GM19099 (cell line): ENCODE measurements at regions not wholly inside any gene's neighbourhood (a gene's known extent, or its start where the extent isn't known, plus 50 kb on each side); places are given as distances from the start of the nearest gene placed in this dataset.

Experiments used
- POLR2A ChIP-seq: IDR thresholded peaks from 3 replicates; pipeline ENCODE4 v1.6.1; 2011; ENCODE audit warnings: low read depth; ENCODE audit not compliant: insufficient read length; ENCODE audit errors: extremely low read depth

DNA sequence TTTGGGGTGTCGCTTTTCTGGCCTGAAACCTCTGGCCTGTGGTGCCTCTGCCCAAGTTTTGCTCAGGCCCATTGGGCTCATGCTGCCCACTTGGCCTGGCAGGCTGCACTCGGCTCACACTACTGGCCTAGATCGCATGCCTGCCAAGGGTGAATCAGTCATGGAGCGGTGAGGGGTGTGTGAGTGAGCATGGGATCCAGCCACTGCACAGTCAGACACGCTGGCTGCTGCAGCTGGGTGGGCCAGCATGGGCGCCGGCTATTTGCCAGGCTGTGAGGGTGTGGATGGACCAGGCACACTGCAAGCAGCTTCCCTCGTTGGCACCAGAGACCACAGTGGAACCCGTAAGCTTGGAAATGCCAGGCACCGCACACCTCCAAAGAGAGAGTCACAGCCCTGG lies 145.4 kb upstream of the CNR1 start:
- no peak for TF ChIP-seq POLR2A

GRCh38 chr6:88304520-88304919 lies 138.4 kb upstream of the CNR1 start:
- no peak for TF ChIP-seq POLR2A

DNA sequence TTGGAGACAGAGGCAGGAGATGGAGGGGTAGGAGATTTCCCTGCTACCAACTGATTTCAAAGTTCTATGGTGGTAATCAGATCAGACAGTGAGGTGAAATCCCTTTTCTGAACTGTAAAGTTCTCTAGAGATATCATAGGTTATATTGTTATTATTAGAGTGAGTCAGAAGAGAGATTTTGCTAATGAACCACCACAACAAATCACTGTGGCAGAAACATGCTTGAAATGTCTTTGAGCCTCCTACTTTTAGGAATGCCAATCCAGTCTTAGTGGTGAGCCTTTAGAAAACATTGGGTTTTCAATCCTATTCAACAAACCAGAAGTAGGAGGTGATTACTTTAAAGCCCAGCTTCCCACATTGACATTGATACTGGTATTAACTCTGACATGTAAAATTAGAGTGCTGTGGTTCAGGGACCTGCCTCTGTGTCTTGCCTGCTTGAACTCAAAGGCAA lies 136.7 kb upstream of the CNR1 start:
- TF ChIP-seq POLR2A = no peak

DNA sequence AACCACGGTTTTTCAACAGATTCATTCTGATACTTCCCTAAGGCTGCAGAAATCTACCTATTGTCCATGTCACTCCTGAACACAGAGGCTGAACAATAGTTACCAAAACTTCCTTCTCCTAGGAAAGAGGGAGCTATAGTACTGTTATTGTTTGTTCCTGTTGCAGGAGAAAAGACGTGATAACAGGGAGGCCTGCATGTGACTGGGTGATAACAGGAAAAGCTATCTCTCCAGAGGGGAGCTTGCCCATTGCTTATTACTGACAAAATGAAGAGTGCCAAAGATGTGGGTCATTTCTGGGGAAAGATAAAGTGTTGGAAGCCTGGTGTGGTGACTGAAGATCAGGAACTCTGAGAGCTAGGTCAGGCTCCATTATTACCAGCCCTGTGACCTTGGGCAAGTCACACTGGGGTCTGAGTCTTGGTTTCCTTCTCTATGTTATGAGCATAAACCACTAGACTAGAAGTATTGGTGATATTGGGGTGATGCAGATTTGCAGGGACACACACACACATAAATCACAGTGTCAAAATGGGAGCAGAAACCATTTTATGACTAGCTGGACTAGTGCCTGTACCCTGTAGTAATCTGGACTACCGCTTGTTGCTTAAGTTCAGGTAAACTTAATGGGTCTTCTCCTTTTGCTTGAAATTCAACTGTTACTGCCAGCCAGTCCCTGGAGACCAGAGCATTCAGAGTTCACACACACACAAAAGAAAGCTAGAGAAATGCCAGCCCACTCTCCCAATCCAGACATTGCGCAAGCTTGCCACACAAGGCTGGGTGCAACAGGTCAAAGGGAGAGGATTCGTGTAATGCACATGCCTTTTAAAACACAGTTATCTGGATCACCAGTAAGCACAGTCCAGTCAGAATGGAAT lies 136.0 kb upstream of the CNR1 start:
- TF ChIP-seq POLR2A = no peak

GRCh38 chr6:88301256-88301655 lies 135.1 kb upstream of the CNR1 start:
- TF ChIP-seq POLR2A = no peak

- TF ChIP-seq POLR2A = no peak
Observed at GRCh38 chr6:88298066-88298845, 132.1 kb upstream of the CNR1 start.

- TF ChIP-seq POLR2A = no peak
Observed at GRCh38 chr6:88296694-88297093, 130.5 kb upstream of the CNR1 start.

GRCh38 chr6:88295663-88296062 lies 129.5 kb upstream of the CNR1 start:
- TF ChIP-seq POLR2A = no peak

GRCh38 chr6:88294702-88295101 lies 128.6 kb upstream of the CNR1 start:
- TF ChIP-seq POLR2A = no peak

DNA sequence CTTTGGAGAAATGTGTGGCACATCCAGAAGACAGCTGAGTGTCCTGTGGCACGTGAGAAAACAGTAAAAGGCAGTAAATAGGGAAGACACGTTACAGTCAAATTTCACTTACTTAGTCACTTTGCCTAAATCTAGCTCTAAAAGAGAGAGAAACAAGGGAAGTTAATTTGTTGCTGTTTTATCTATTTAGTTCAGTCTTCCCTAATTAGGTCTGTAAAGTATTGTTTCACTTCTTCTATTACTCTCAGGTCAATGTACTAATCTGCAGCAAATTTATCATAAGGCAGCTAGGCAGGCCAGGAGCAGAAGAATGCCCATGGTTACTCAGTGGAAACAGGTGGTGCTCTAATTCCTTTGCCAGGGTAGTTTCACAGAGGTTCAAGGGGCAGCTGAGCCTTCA lies 124.3 kb upstream of the CNR1 start:
- TF ChIP-seq POLR2A = no peak

GRCh38 chr6:88287696-88288095 lies 121.5 kb upstream of the CNR1 start:
- TF ChIP-seq POLR2A = no peak

GRCh38 chr6:88276331-88276730 lies 110.2 kb upstream of the CNR1 start:
- no peak for TF ChIP-seq POLR2A

GRCh38 chr6:88268508-88268907 lies 102.4 kb upstream of the CNR1 start:
- TF ChIP-seq POLR2A = no peak

DNA sequence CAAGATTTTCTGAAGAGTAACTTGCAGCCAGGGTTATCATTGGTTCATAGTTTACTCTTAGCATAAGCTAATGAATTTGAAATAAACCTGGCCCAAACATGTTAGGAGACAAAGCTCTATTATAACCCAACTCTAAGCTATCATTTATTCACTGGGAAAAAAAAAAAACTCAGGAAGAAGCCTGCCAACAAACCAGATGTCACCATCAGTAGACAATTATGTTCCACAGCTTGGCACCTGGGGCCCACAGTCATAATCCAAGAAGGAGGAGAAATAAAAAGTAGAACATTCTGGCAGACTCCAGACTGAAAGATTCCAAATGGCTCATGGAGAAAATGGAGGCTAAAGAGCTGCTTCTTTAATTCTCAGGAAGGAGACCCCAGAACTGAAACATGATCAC lies 100.0 kb upstream of the CNR1 start:
- no peak for TF ChIP-seq POLR2A

- TF ChIP-seq POLR2A = no peak
Observed at GRCh38 chr6:88263591-88263990, 97.4 kb upstream of the CNR1 start.

- TF ChIP-seq POLR2A = no peak
Observed at GRCh38 chr6:88262332-88262731, 96.2 kb upstream of the CNR1 start.
